Vagina (tissue), 2 donors: ENCODE measurements at regions not wholly inside any gene's neighbourhood (a gene's known extent, or its start where the extent isn't known, plus 50 kb on each side); places are given as distances from the start of the nearest gene placed in this dataset.

Experiments used
- POLR2A ChIP-seq, 2 donors: fragments of 450-650 bp; IDR thresholded peaks; one replicate each; pipeline ENCODE4 v1.6.1; 2017; ENCODE audit warnings: antibody characterized with exemption in 2 of 2, mild to moderate bottlenecking in 2 of 2, moderate library complexity in 2 of 2
- POLR2AphosphoS5 ChIP-seq, 2 donors: sonication (generic); formaldehyde crosslinking; IDR thresholded peaks; one replicate each; pipeline ENCODE4 v1.9.0; 2017; ENCODE audit warnings: antibody characterized with exemption in 2 of 2, mild to moderate bottlenecking in 2 of 2, low read depth in 1 of 2; ENCODE audit not compliant: insufficient read depth in 1 of 2
- TF ChIP-seq, protein P1 (sequence below), 3 experiments: fragments of 450-650 bp in 2 of 3; fragments of 200-600 bp in 1 of 3; sonication (generic) in 1 of 3; IDR thresholded peaks; one replicate each; pipeline ENCODE4 v1.5.1; 2017 to 2019; ENCODE audit warnings: antibody characterized with exemption in 3 of 3, mild to moderate bottlenecking in 2 of 3, moderate library complexity in 2 of 3

DNA sequence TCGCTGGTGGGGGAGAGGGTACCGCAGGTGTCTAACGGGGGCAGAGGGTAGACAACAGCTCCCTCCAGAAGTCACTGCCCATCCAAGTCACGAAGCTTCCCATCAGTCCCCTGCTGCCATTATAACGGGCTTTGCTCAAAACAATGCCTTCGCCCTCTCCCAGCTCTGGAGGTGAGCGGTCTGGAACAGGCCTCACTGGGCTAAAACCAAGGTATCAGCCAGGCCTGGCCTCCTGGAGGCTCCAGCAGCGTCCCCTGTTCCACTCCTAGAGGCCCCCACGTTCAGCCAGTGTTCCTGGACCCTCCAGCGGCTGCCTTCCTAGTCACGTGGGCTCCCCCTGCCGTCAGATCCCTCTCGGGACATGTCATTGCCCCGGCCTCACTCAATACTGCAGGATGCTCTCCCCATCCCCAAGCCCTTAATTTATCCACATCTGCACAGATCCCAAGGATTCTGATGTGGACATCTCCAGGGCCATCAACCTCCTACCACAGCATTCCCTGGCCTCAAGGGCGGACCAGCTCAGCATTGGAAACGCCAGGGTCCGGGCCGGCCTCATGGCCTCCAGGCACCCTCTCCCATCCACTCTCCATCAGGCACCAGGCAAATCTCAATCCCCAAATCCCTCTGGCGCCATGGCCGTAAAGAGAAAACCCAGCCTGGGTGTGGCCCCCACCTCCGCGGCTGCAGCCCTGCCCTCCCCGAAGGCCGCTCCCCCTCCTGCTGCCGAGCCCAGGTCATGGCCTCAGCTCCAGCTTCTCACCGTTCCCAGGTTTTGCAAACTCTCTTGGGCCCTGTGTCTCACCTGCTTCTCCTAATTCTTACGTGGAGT lies 104.1 kb upstream of the FAM20C start:
- no peak for TF ChIP-seq POLR2AphosphoS5 (IDR thresholded peaks at IDR 0.05; ENCODE audit: insufficient read depth in 1 of 2, low read depth in 1 of 2)
- TF ChIP-seq, protein P1, sequence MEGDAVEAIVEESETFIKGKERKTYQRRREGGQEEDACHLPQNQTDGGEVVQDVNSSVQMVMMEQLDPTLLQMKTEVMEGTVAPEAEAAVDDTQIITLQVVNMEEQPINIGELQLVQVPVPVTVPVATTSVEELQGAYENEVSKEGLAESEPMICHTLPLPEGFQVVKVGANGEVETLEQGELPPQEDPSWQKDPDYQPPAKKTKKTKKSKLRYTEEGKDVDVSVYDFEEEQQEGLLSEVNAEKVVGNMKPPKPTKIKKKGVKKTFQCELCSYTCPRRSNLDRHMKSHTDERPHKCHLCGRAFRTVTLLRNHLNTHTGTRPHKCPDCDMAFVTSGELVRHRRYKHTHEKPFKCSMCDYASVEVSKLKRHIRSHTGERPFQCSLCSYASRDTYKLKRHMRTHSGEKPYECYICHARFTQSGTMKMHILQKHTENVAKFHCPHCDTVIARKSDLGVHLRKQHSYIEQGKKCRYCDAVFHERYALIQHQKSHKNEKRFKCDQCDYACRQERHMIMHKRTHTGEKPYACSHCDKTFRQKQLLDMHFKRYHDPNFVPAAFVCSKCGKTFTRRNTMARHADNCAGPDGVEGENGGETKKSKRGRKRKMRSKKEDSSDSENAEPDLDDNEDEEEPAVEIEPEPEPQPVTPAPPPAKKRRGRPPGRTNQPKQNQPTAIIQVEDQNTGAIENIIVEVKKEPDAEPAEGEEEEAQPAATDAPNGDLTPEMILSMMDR (IDR thresholded peaks at IDR 0.05) = no peak
- TF ChIP-seq POLR2A (IDR thresholded peaks at IDR 0.05) = no peak
